GM12892 (cell line): ENCODE measurements at regions not wholly inside any gene's neighbourhood (a gene's known extent, or its start where the extent isn't known, plus 50 kb on each side); places are given as distances from the start of the nearest gene placed in this dataset.

Source experiments
- POLR2A ChIP-seq: IDR thresholded peaks from 2 replicates; pipeline ENCODE4 v1.6.1; 2011; ENCODE audit warnings: low read depth, low read length, control low read depth
- POLR2AphosphoS5 ChIP-seq: IDR thresholded peaks from 2 replicates; pipeline ENCODE4 v1.6.1; 2011; ENCODE audit warnings: low read depth, low read length, control low read depth
- TAF1 ChIP-seq: IDR thresholded peaks from 2 replicates; pipeline ENCODE4 v1.6.1; 2011; ENCODE audit warnings: low read depth, mild to moderate bottlenecking, control low read depth, low read length, borderline replicate concordance

DNA sequence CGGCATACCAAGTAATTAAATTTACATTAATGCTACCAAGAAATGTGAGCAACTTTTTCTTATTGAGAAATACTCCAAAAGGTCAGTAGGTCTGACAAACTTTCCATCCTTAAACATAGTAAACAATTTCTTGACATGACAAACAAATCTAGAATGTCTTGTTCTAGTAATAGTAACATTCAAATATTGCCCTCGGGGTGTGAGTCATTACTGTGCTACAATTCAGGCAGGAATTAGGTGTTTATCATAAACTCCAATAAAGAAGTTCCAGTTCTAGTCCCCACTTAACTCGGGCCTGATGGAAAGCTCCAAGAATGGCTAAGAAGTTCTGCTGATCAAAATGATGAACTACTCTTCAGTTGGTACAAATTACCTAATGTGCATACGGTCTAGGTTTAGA is 235.6 kb upstream of the TUSC1 start:
- TF ChIP-seq TAF1 (no peak), POLR2A (no peak), POLR2AphosphoS5 (no peak)
